SK-N-SH (cell line): ENCODE measurements at regions not wholly inside any gene's neighbourhood (a gene's known extent, or its start where the extent isn't known, plus 50 kb on each side); places are given as distances from the start of the nearest gene placed in this dataset.

Source experiments
- CTCF ChIA-PET: fragments of 300-600, 350-600 bp; formaldehyde crosslinking; extraction: SDS; loops from one replicate; lab custom pipeline; 2021; lab: Yijun Ruan, JAX
- POLR2A ChIA-PET: fragments of 350-600 bp; sonication (Branson Sonifier 250); formaldehyde crosslinking; extraction: SDS; loops from one replicate; lab custom pipeline; 2020; ENCODE audit warnings: antibody characterized with exemption, inconsistent platforms; lab: Yijun Ruan, JAX
- DNase-seq: peaks from one replicate; pipeline ENCODE4 v3.0.0; 2012
- H2AFZ ChIP-seq: fragments of 200-600 bp; sonication (generic); 2 replicates; pipeline ENCODE4 v1.8.1; 2016; ENCODE audit warnings: antibody characterized with exemption, mild to moderate bottlenecking, low read depth
- H3F3A ChIP-seq: fragments of 200-600 bp; sonication (generic); replicated peaks from 2 replicates; pipeline ENCODE3; 2016; ENCODE audit warnings: antibody characterized with exemption, mild to moderate bottlenecking; ENCODE audit not compliant: insufficient read depth
- H3K27ac ChIP-seq, 2 experiments: fragments of 200-500 bp in 1 of 2; fragments of 200-600 bp in 1 of 2; sonication (Bioruptor generic) in 1 of 2; sonication (generic), shearing (Covaris generic) in 1 of 2; 2 replicates each; pipeline versions ENCODE4 v1.5.1 to v1.6.1; 2014 to 2016; ENCODE audit warnings: low read depth in 2 of 2, inconsistent platforms in 1 of 2, low read length in 1 of 2, mild to moderate bottlenecking in 1 of 2, mixed read lengths in 1 of 2
- H3K27me3 ChIP-seq: fragments of 200-600 bp; sonication (generic), shearing (Covaris generic); 2 replicates; pipeline ENCODE4 v1.6.1; 2016; ENCODE audit warnings: mixed run types; ENCODE audit not compliant: insufficient read depth
- H3K36me3 ChIP-seq, 2 experiments: fragments of 200-500 bp in 1 of 2; fragments of 200-600 bp in 1 of 2; sonication (Bioruptor generic) in 1 of 2; sonication (generic) in 1 of 2; replicated peaks in 1 of 2; 2 replicates each; pipeline versions ENCODE3 to v1.5.1; 2014 to 2016; ENCODE audit warnings: low read length in 1 of 2, mild to moderate bottlenecking in 1 of 2; ENCODE audit not compliant: insufficient read depth in 2 of 2, control insufficient read depth in 1 of 2
- H3K4me1 ChIP-seq, 2 experiments: fragments of 200-500 bp in 1 of 2; fragments of 200-600 bp in 1 of 2; sonication (Bioruptor generic) in 1 of 2; sonication (generic), shearing (Covaris generic) in 1 of 2; 2 replicates each; pipeline versions ENCODE4 v1.5.1 to v1.6.1; 2014 to 2016; ENCODE audit warnings: low read depth in 1 of 2, low read length in 1 of 2, mixed run types in 1 of 2; ENCODE audit not compliant: insufficient read depth in 2 of 2, control insufficient read depth in 1 of 2
- H3K4me2 ChIP-seq: fragments of 200-600 bp; sonication (generic), shearing (Covaris generic); 2 replicates; pipeline ENCODE4 v1.6.1; 2017; ENCODE audit warnings: mixed run types
- H3K4me3 ChIP-seq, 2 experiments: fragments of 200-500 bp in 1 of 2; fragments of 200-600 bp in 1 of 2; sonication (Bioruptor generic) in 1 of 2; sonication (generic), shearing (Covaris generic) in 1 of 2; 2 replicates each; pipeline versions ENCODE4 v1.5.1 to v1.8.1; 2014 to 2016; ENCODE audit warnings: low read depth in 2 of 2, inconsistent platforms in 1 of 2, low read length in 1 of 2, mild to moderate bottlenecking in 1 of 2, mixed read lengths in 1 of 2, moderate library complexity in 1 of 2
- H3K79me2 ChIP-seq: fragments of 200-600 bp; sonication (generic); 2 replicates; pipeline ENCODE4 v1.8.1; 2017; ENCODE audit warnings: mild to moderate bottlenecking; ENCODE audit not compliant: insufficient read depth
- H3K9ac ChIP-seq: fragments of 200-600 bp; sonication (generic); 2 replicates; pipeline ENCODE4 v1.6.1; 2017; ENCODE audit warnings: mixed run types
- H3K9me2 ChIP-seq: fragments of 200-600 bp; sonication (generic); 2 replicates; pipeline ENCODE4 v1.6.1; 2017; ENCODE audit warnings: mixed run types
- H3K9me3 ChIP-seq: fragments of 200-600 bp; sonication (generic); 2 replicates; pipeline ENCODE4 v1.6.1; 2017; ENCODE audit warnings: mixed run types, mild to moderate bottlenecking, moderate library complexity
- H4K20me1 ChIP-seq: fragments of 200-600 bp; sonication (generic); 2 replicates; pipeline ENCODE4 v1.6.1; 2017; ENCODE audit warnings: mild to moderate bottlenecking, mixed run types; ENCODE audit not compliant: insufficient read depth
- EZH2phosphoT487 ChIP-seq: fragments of 200-600 bp; sonication (generic); IDR thresholded peaks from 2 replicates; pipeline ENCODE4 v1.6.1; 2017; ENCODE audit warnings: low read depth, mixed run types, mild to moderate bottlenecking, antibody characterized with exemption, moderate library complexity, borderline replicate concordance
- JUND ChIP-seq: IDR thresholded peaks from 2 replicates; pipeline ENCODE4 v1.4.0; 2012
- MEF2A ChIP-seq: IDR thresholded peaks from 2 replicates; pipeline ENCODE4 v1.4.0; 2012; ENCODE audit warnings: low read depth, borderline replicate concordance
- MXI1 ChIP-seq: IDR thresholded peaks from 2 replicates; pipeline ENCODE4 v1.6.1; 2012; ENCODE audit warnings: mild to moderate bottlenecking, low read depth, low read length, improper control_type of control experiment
- NFIC ChIP-seq: IDR thresholded peaks from 2 replicates; pipeline ENCODE4 v1.4.0; 2012; ENCODE audit warnings: borderline replicate concordance
- RCOR1 ChIP-seq: fragments of 150-350 bp; IDR thresholded peaks from 2 replicates; pipeline ENCODE4 v1.6.1; 2017; ENCODE audit warnings: antibody characterized with exemption, low read length
- RXRA ChIP-seq: IDR thresholded peaks from 2 replicates; pipeline ENCODE4 v1.4.0; 2012; ENCODE audit warnings: low read depth, mild to moderate bottlenecking, borderline replicate concordance
- TAF1 ChIP-seq: IDR thresholded peaks from 2 replicates; pipeline ENCODE4 v1.6.1; 2012; ENCODE audit warnings: low read depth, mild to moderate bottlenecking, low read length, moderate library complexity, borderline replicate concordance
- TCF12 ChIP-seq: IDR thresholded peaks from 2 replicates; pipeline ENCODE4 v1.4.0; 2012
- YY1 ChIP-seq: IDR thresholded peaks from 2 replicates; pipeline ENCODE4 v1.4.0; 2012; ENCODE audit warnings: low read depth, mild to moderate bottlenecking
- WGBS: methylation state at CpG from one replicate; pipeline ENCODE4 v1.1.6; 2017; ENCODE audit warnings: low lambda C conversion rate; 5-methylcytosine and 5-hydroxymethylcytosine counted together
- TF ChIP-seq, protein P1 (sequence below): IDR thresholded peaks from 2 replicates; pipeline ENCODE4; 2012
- TF ChIP-seq, protein P2 (sequence below): fragments of 200-600 bp; sonication (generic); IDR thresholded peaks from 2 replicates; pipeline ENCODE4 v1.6.1; 2017; ENCODE audit warnings: antibody characterized with exemption, mild to moderate bottlenecking, moderate library complexity
- TF ChIP-seq, protein P3 (sequence below): IDR thresholded peaks from 2 replicates; pipeline ENCODE4 v1.6.1; 2012; ENCODE audit warnings: mild to moderate bottlenecking, low read depth, low read length, moderate library complexity
- TF ChIP-seq, protein P4 (sequence below): IDR thresholded peaks from 2 replicates; pipeline ENCODE4 v1.4.0; 2012; ENCODE audit warnings: low read depth

DNA sequence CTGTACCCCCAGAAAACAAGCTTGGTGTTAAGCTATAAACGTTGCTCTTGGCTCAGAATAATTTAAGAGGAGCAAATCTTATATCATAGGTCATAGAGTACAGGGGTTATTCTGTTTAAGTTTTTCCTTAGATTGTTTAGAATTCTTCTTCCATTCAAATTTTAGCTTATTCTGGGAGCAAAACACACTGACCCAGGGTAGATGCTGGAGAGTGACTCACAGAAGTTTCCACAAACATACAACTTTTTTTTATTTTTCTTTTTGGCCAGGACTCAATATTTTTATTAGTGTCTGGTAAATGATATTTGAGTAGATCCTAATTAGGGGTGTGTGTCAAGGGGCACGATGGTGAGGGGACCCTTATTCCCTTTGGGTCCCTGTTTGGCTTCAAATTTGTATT, 71.5 kb upstream of the PSME4 start:
- no peak overlapping the region for H3K27ac ChIP-seq
- no peaks in the 10 kb centered on the region for H3K9me3 ChIP-seq
- H2AFZ ChIP-seq = no peak overlapping the region
- no peaks in the 10 kb centered on the region for H3K9me2 ChIP-seq
- no peak for DNase-seq
- POLR2A ChIA-PET = no interaction called here
- no peaks in the 10 kb centered on the region for H3K4me1 ChIP-seq
- no peaks in the 10 kb centered on the region for H3K27me3 ChIP-seq
- no peaks in the 10 kb centered on the region for H3F3A ChIP-seq
- CTCF ChIA-PET = interaction anchor here (1.5 kb wide), 1 partner anchor 30 kb away, joined by 3 read pairs; no protein-coding TSS in a partner anchor
- WGBS = 80% methylated on average over 2 of the region's 2 CpGs
- no peak overlapping the region for H3K4me2 ChIP-seq
- H3K36me3 ChIP-seq = no peaks in the 10 kb centered on the region
- H3K9ac ChIP-seq = no peak overlapping the region
- H3K79me2 ChIP-seq = no peaks in the 10 kb centered on the region
- H4K20me1 ChIP-seq = no peaks in the 10 kb centered on the region
- TF ChIP-seq MEF2A (no peak), TCF12 (no peak), JUND (no peak), TAF1 (no peak), MXI1 (no peak), RCOR1 (no peak)
- TF ChIP-seq, protein P1, sequence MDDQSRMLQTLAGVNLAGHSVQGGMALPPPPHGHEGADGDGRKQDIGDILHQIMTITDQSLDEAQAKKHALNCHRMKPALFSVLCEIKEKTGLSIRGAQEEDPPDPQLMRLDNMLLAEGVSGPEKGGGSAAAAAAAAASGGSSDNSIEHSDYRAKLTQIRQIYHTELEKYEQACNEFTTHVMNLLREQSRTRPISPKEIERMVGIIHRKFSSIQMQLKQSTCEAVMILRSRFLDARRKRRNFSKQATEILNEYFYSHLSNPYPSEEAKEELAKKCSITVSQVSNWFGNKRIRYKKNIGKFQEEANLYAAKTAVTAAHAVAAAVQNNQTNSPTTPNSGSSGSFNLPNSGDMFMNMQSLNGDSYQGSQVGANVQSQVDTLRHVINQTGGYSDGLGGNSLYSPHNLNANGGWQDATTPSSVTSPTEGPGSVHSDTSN = no peak
- TF ChIP-seq, protein P2, sequence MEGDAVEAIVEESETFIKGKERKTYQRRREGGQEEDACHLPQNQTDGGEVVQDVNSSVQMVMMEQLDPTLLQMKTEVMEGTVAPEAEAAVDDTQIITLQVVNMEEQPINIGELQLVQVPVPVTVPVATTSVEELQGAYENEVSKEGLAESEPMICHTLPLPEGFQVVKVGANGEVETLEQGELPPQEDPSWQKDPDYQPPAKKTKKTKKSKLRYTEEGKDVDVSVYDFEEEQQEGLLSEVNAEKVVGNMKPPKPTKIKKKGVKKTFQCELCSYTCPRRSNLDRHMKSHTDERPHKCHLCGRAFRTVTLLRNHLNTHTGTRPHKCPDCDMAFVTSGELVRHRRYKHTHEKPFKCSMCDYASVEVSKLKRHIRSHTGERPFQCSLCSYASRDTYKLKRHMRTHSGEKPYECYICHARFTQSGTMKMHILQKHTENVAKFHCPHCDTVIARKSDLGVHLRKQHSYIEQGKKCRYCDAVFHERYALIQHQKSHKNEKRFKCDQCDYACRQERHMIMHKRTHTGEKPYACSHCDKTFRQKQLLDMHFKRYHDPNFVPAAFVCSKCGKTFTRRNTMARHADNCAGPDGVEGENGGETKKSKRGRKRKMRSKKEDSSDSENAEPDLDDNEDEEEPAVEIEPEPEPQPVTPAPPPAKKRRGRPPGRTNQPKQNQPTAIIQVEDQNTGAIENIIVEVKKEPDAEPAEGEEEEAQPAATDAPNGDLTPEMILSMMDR = no peak
- TF ChIP-seq, protein P3, sequence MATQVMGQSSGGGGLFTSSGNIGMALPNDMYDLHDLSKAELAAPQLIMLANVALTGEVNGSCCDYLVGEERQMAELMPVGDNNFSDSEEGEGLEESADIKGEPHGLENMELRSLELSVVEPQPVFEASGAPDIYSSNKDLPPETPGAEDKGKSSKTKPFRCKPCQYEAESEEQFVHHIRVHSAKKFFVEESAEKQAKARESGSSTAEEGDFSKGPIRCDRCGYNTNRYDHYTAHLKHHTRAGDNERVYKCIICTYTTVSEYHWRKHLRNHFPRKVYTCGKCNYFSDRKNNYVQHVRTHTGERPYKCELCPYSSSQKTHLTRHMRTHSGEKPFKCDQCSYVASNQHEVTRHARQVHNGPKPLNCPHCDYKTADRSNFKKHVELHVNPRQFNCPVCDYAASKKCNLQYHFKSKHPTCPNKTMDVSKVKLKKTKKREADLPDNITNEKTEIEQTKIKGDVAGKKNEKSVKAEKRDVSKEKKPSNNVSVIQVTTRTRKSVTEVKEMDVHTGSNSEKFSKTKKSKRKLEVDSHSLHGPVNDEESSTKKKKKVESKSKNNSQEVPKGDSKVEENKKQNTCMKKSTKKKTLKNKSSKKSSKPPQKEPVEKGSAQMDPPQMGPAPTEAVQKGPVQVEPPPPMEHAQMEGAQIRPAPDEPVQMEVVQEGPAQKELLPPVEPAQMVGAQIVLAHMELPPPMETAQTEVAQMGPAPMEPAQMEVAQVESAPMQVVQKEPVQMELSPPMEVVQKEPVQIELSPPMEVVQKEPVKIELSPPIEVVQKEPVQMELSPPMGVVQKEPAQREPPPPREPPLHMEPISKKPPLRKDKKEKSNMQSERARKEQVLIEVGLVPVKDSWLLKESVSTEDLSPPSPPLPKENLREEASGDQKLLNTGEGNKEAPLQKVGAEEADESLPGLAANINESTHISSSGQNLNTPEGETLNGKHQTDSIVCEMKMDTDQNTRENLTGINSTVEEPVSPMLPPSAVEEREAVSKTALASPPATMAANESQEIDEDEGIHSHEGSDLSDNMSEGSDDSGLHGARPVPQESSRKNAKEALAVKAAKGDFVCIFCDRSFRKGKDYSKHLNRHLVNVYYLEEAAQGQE = no peak
- no peak overlapping the region for H3K4me3 ChIP-seq

DNA sequence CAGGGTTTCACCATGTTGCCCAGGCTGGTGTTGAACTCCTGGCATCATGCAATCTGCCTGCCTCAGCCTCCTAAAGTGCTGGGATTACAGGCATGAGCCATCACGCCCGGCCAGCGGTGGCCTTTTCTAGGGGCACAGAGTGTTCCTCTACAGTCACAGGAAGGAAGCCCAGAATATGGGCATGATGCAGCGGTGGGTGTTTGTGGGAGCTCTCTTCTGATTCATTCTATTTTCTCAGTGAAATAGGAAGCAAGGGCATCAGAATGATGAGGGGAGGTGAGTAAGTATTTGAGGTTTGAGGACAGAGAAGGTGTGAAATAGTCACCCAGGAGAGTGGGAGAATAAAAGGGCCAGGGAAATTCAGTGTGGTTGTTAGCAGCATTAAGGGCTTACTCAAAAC, 70.3 kb upstream of the PSME4 start:
- no peak overlapping the region for H2AFZ ChIP-seq
- TF ChIP-seq, protein P2 = no peak
- TF ChIP-seq YY1 (no peak), NFIC (no peak), RXRA (no peak), EZH2phosphoT487 (no peak), RCOR1 (no peak), TAF1 (no peak)
- TF ChIP-seq, protein P1 = no peak
- TF ChIP-seq, protein P4, sequence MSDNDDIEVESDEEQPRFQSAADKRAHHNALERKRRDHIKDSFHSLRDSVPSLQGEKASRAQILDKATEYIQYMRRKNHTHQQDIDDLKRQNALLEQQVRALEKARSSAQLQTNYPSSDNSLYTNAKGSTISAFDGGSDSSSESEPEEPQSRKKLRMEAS = no peak
- H3K27me3 ChIP-seq = no peaks in the 10 kb centered on the region
- no peaks in the 10 kb centered on the region for H4K20me1 ChIP-seq
- H3K4me3 ChIP-seq = no peak overlapping the region
- CTCF ChIA-PET = interaction anchor here (1.5 kb wide), 1 partner anchor 31 kb away, joined by 3 read pairs; no protein-coding TSS in a partner anchor
- H3K79me2 ChIP-seq = no peaks in the 10 kb centered on the region
- POLR2A ChIA-PET = no interaction called here
- H3F3A ChIP-seq = no peaks in the 10 kb centered on the region
- WGBS = 89% methylated on average over 4 of the region's 4 CpGs
- H3K9me3 ChIP-seq = no peaks in the 10 kb centered on the region
- H3K9ac ChIP-seq = no peak overlapping the region
- no peaks in the 10 kb centered on the region for H3K4me1 ChIP-seq
- DNase-seq = no peak
- H3K9me2 ChIP-seq = no peaks in the 10 kb centered on the region
- H3K27ac ChIP-seq = no peak overlapping the region
- no peak overlapping the region for H3K4me2 ChIP-seq
- H3K36me3 ChIP-seq = no peaks in the 10 kb centered on the region
